A673 (cell line): ENCODE measurements at regions not wholly inside any gene's neighbourhood (a gene's known extent, or its start where the extent isn't known, plus 50 kb on each side); places are given as distances from the start of the nearest gene placed in this dataset.

Experiments
- EZH2 ChIP-seq: fragments of 200-600 bp; sonication (generic); IDR thresholded peaks from 2 replicates; pipeline ENCODE4 v1.6.1; 2017; ENCODE audit warnings: borderline replicate concordance, low read depth, mild to moderate bottlenecking, mixed read lengths, antibody characterized with exemption, low read length; ENCODE audit not compliant: poor library complexity, severe bottlenecking
- TF ChIP-seq, protein P1 (sequence below): fragments of 300-800, 200-600 bp; sonication (generic); conservative IDR thresholded peaks from 2 replicates; pipeline ENCODE4 v1.5.1; 2017; ENCODE audit warnings: low read depth, mild to moderate bottlenecking, antibody characterized with exemption, low read length, moderate library complexity, mixed read lengths

DNA sequence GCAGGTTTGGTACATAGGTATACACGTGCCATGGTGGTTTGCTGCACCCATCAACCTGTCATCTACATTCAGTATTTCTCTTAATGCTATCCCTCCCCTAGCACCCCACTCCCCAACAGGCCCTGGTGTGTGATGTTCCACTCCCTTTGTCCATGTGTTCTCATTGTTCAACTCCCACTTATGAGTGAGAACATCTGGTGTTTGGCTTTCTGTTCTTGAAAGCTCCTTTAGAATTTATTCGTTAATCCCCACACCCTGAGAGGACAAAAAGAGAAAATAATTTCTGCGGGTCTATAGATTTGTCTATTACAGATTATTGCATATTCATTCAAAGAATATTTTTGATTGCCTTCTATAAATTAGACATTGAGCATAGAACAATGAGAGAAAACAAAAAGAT lies 455.5 kb downstream of the PLPP3 start:
- TF ChIP-seq, protein P1, sequence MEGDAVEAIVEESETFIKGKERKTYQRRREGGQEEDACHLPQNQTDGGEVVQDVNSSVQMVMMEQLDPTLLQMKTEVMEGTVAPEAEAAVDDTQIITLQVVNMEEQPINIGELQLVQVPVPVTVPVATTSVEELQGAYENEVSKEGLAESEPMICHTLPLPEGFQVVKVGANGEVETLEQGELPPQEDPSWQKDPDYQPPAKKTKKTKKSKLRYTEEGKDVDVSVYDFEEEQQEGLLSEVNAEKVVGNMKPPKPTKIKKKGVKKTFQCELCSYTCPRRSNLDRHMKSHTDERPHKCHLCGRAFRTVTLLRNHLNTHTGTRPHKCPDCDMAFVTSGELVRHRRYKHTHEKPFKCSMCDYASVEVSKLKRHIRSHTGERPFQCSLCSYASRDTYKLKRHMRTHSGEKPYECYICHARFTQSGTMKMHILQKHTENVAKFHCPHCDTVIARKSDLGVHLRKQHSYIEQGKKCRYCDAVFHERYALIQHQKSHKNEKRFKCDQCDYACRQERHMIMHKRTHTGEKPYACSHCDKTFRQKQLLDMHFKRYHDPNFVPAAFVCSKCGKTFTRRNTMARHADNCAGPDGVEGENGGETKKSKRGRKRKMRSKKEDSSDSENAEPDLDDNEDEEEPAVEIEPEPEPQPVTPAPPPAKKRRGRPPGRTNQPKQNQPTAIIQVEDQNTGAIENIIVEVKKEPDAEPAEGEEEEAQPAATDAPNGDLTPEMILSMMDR = no peak
- TF ChIP-seq EZH2 = no peak
